Neural crest cell (in vitro differentiated cells): ENCODE measurements at regions not wholly inside any gene's neighbourhood (a gene's known extent, or its start where the extent isn't known, plus 50 kb on each side); places are given as distances from the start of the nearest gene placed in this dataset.

Experiments used
- DNase-seq: peaks from one replicate; pipeline ENCODE4 v3.0.0; 2021; ENCODE audit warnings: low read depth, mixed read lengths, low spot score
- H3K27ac Mint-ChIP-seq: one replicate; pipeline ENCODE4 v1.8.0; 2021; ENCODE audit warnings: mild to moderate bottlenecking, mixed read lengths; ENCODE audit not compliant: unreplicated experiment
- H3K27me3 Mint-ChIP-seq: 2 replicates; pipeline ENCODE4 v1.8.0; 2021; ENCODE audit warnings: low read depth, mild to moderate bottlenecking, mixed read lengths
- H3K36me3 Mint-ChIP-seq: 2 replicates; pipeline ENCODE4 v1.8.0; 2021; ENCODE audit warnings: low read depth, mild to moderate bottlenecking, mixed read lengths
- H3K4me1 Mint-ChIP-seq: 2 replicates; pipeline ENCODE4 v1.8.0; 2021; ENCODE audit warnings: mixed read lengths
- H3K4me3 Mint-ChIP-seq: one replicate; pipeline ENCODE4 v1.8.0; 2021; ENCODE audit warnings: mild to moderate bottlenecking, mixed read lengths
- H3K9me3 Mint-ChIP-seq: 2 replicates; pipeline ENCODE4 v1.8.0; 2021; ENCODE audit warnings: mixed read lengths
- TF ChIP-seq, protein P1 (sequence below): fragments of 200-600 bp; sonication (generic); conservative IDR thresholded peaks from 2 replicates; pipeline ENCODE4 v1.5.0; 2021; ENCODE audit warnings: antibody characterized with exemption, mild to moderate bottlenecking

DNA sequence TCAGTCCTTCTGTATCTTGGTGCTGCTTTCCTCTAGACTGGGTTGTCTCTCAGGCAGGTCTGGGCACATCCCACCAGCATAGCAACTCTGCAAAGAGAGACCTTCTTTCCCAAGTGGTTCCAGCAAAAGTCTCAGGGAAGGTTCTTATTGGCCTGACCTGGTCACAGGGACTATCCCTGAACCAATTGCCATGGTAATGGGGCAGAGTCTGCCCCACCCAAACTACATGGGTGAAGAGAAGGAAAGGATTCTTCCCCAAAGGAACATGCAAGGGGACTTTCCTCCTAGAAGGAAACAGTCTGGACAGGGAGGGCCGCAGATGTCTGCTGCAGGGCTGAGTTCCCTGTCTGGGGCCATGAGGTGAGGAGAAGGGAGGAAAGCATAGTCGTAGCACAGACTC lies 122.2 kb upstream of the NCOR2 start:
- H3K27ac Mint-ChIP-seq = no peak overlapping the region

DNA sequence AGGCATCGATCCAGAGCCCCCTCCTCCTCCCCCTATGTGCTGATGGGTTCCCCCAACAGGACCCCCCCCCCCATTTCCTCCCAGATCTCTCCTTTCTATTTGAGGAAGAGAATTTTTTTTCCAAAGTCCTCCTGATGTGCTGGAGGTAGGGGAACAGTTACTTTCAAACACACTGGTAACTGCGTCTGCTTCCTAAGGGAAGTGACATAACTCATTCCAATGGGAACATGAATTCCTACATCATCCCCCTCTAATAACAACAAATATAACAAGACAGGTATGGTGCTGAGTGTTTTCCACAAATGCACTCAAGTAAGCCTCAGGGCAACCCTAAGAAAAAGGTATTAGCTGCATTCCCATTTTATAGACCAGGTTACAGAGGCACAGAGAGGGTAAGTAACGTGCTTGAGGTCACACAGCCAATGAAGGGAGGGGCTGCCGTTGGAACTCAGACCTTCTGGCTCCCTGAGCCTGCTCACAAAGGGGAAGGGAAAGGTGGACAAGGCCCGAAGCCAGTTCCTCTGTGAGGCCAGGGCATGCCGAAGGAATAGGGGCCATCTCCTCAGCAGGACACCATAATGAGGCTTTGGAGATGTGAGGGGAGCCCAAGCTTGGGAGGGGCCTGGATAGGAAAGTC lies 121.1 kb upstream of the NCOR2 start:
- Mint-ChIP-seq H3K4me3 (no peak overlapping the region), H3K27ac (no peak overlapping the region), H3K36me3 (no peaks in the 10 kb centered on the region), H3K4me1 (peaks cover 47% of the 10 kb centered on the region), H3K27me3 (peaks cover 46% of the 10 kb centered on the region), H3K9me3 (no peaks in the 10 kb centered on the region)
- TF ChIP-seq, protein P1, sequence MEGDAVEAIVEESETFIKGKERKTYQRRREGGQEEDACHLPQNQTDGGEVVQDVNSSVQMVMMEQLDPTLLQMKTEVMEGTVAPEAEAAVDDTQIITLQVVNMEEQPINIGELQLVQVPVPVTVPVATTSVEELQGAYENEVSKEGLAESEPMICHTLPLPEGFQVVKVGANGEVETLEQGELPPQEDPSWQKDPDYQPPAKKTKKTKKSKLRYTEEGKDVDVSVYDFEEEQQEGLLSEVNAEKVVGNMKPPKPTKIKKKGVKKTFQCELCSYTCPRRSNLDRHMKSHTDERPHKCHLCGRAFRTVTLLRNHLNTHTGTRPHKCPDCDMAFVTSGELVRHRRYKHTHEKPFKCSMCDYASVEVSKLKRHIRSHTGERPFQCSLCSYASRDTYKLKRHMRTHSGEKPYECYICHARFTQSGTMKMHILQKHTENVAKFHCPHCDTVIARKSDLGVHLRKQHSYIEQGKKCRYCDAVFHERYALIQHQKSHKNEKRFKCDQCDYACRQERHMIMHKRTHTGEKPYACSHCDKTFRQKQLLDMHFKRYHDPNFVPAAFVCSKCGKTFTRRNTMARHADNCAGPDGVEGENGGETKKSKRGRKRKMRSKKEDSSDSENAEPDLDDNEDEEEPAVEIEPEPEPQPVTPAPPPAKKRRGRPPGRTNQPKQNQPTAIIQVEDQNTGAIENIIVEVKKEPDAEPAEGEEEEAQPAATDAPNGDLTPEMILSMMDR = no peak
- no peak for DNase-seq

More for the DNA sequence above, 122.2 kb upstream of the NCOR2 start:
- Mint-ChIP-seq H3K9me3 (no peaks in the 10 kb centered on the region), H3K36me3 (no peaks in the 10 kb centered on the region), H3K27me3 (peaks cover 38% of the 10 kb centered on the region), H3K4me1 (peaks cover 45% of the 10 kb centered on the region), H3K4me3 (no peak overlapping the region)
- no peak for DNase-seq
- TF ChIP-seq, protein P1 = no peak

DNA sequence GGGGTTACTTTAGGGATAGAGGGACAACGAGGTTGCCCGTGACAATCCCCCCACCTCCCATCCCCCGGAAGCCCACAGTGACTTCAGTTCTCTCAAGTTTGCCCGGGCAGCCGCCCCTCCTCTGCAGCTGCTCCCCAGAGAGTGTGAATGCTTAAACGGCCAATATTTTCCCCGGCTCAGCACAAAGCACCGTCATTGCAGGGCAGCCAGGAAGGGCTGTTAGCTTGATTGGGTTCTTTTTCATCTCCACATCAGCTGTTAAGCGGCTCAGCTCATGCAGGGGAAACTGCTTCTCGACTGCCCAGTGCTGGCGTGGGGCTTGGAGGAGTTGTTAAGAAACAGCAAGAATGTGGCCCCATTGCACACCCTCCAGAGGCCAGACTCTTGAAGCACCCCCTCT lies 120.5 kb upstream of the NCOR2 start:
- Mint-ChIP-seq H3K27ac (peak overlapping the region; percentile 67), H3K9me3 (no peaks in the 10 kb centered on the region), H3K4me1 (peaks cover 52% of the 10 kb centered on the region), H3K36me3 (no peaks in the 10 kb centered on the region), H3K4me3 (no peak overlapping the region), H3K27me3 (peaks cover 49% of the 10 kb centered on the region)
- DNase-seq = no peak
- TF ChIP-seq, protein P1 = no peak

DNA sequence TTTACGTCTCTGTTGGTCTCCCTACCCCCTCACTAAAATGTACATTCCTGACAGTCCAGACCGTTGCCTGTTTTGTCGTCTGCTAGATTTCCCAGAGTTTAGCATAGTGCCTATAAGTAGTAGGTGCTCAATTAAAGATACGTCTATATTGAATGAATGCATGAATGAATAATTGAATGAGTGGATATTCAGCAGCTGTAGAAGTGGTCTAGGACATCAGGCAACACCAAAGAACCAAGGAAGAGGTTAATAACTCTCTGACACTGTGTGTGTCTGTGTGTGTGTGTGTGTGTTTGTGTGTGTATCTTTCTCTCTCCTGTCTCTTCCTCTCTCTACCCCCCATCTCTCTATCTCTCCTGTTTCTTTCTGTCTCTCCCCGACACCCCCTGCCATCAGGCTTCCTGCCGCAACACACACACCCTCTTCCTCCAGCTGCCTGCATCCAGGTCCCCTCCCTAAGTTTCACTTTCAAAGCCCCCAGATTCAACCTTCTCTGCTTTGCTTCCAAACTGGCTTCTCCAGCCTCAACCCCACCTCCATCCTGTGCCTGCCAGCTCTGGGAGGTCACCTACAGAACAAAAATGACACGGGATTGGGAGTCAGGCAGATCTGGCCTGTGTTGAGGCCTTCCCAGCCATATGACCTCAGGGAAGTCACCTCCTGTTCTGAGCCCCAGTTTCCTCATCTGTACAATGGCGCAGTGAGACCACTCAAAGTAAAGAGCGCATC lies 119.9 kb upstream of the NCOR2 start:
- H3K4me1 Mint-ChIP-seq = peaks cover 57% of the 10 kb centered on the region
- TF ChIP-seq, protein P1 = no peak
- peaks cover 54% of the 10 kb centered on the region for H3K27me3 Mint-ChIP-seq
- no peaks in the 10 kb centered on the region for H3K36me3 Mint-ChIP-seq
- no peaks in the 10 kb centered on the region for H3K9me3 Mint-ChIP-seq
- H3K27ac Mint-ChIP-seq = peak overlapping the region; percentile 67
- H3K4me3 Mint-ChIP-seq = no peak overlapping the region
- DNase-seq = no peak

DNA sequence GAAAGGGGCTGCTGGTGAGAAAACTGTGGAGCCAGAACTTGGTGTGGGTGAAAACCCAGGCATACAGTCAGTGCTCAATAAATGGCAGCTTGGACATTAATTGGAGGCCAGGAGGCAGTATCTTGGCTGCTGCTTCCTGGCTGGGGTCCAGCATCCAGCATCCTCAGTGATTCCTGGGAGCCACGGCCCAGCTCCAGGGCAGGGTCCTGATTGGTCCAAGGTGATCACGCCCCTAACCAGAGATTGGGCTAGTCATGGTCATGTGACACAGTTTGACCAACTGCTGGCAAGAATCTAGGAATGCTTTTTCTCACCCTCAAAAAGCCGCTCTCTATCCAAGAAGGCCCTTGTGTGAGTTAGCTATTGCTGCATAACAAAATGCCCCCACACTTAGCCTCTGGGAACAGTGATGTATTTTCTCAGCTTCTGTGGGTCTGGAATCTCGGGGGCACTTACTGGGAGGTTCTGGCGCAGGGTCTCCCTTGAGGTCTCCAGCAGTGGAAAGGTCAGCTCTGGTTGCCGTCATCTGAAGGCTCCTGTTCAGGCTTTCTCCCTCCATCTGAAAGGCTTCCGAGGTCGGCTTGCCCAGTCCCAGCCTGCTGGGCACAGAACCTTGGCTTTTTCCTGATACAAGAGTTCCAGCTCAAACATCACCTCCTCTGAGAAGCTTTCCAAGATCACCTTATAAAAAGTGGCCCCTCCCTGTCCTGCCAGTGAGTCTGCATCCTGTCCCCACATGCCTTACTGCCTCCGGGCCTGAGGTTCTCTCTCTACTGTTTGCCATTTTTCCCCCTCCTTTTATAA lies 119.2 kb upstream of the NCOR2 start:
- Mint-ChIP-seq H3K27ac (no peak overlapping the region), H3K9me3 (no peaks in the 10 kb centered on the region), H3K36me3 (no peaks in the 10 kb centered on the region), H3K27me3 (peaks cover 58% of the 10 kb centered on the region), H3K4me1 (peaks cover 63% of the 10 kb centered on the region), H3K4me3 (no peak overlapping the region)
- TF ChIP-seq, protein P1 = no peak
- no peak for DNase-seq
